Upper lobe of right lung (tissue), 1 donor: ENCODE measurements at regions not wholly inside any gene's neighbourhood (a gene's known extent, or its start where the extent isn't known, plus 50 kb on each side); places are given as distances from the start of the nearest gene placed in this dataset.

ENCODE experiments used
- ATAC-seq: fragments of 200-7000 bp; cut with Tn5 transposase; one replicate; pipeline ENCODE4 v1.9.1; 2020; ENCODE audit warnings: mild to moderate bottlenecking, moderate library complexity
- DNase-seq: peaks from one replicate; pipeline ENCODE4 v3.0.0-alpha.2; 2020
- H3K27ac ChIP-seq: fragments of 200-600 bp; one replicate; pipeline ENCODE4 v1.8.0; 2022
- H3K27me3 ChIP-seq: fragments of 200-600 bp; one replicate; pipeline ENCODE4 v1.8.0; 2022; ENCODE audit warnings: mild to moderate bottlenecking
- H3K36me3 ChIP-seq: fragments of 200-600 bp; one replicate; pipeline ENCODE4 v1.8.0; 2022
- H3K4me1 ChIP-seq: fragments of 200-600 bp; one replicate; pipeline ENCODE4 v1.8.0; 2022
- H3K4me3 ChIP-seq: fragments of 200-600 bp; one replicate; pipeline ENCODE4 v1.8.0; 2022; ENCODE audit warnings: mild to moderate bottlenecking
- H3K9me3 ChIP-seq: fragments of 200-600 bp; one replicate; pipeline ENCODE4 v1.8.0; 2022
- CTCF ChIP-seq: fragments of 200-600 bp; IDR thresholded peaks from one replicate; pipeline ENCODE4 v1.8.0; 2022; ENCODE audit warnings: antibody characterized with exemption
- intact Hi-C: fragments of 100-400 bp; cut with DNase I; formaldehyde crosslinking; loops from one replicate; pipeline ENCODE4 v1.11.0; 2022
- donor health status: DM: no; HTN: yes; CAD: no; lungs with severe emphysema.

DNA sequence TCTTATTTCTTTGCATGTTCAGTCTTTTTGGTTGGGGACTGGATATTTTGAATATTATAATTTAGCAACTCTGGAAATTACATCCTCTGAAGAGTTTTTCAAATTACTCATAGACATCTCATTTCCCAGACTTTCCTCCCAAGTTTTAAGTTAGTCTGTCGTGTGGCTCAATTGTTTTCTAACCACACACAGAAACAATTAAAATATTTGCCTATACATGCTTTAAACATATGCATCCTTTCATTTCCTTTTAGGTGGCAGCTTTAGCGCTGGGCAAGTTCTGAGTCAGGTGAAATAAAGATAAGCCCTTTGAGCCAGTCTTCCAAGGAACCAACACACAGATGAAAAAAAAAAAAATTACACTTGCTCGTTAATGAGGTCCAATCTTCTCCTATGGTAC lies 307.0 kb upstream of the SPOCK3 start:
- Histone ChIP-seq H3K36me3 (no peaks in the 10 kb centered on the region), H3K9me3 (no peaks in the 10 kb centered on the region), H3K27me3 (no peaks in the 10 kb centered on the region), H3K27ac (no peak overlapping the region), H3K4me1 (no peaks in the 10 kb centered on the region), H3K4me3 (no peak overlapping the region)
- no peak for DNase-seq
- no peak for ATAC-seq
- intact Hi-C loops, result no loop called here
- no peak for TF ChIP-seq CTCF

- Histone ChIP-seq H3K27me3 (no peaks in the 10 kb centered on the region), H3K4me1 (no peaks in the 10 kb centered on the region), H3K27ac (no peak overlapping the region), H3K36me3 (no peaks in the 10 kb centered on the region), H3K9me3 (no peaks in the 10 kb centered on the region), H3K4me3 (no peak overlapping the region)
- TF ChIP-seq CTCF, result no peak
- intact Hi-C loops, result no loop called here
- DNase-seq (no peak), ATAC-seq (no peak)
Observed at GRCh38 chr4:167544391-167544790, 310.1 kb upstream of the SPOCK3 start.

DNA sequence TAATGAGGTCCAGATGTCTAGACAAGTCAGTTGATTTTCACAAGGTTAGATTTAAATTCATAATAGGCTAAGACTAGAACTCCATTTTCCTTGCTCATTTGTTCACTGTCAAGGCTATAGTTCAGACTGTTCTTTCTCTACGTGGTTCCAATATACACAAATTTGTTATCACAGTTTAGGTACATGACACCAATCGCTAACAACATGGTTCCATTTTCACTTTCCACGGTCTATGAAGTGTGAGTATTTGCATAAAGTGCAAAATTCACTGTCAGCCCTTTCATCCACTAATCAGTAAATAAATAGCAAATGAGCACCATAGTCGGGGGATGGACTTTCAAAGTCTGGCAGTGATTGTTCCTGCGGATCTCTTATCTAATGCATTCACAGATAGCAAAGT lies 315.7 kb upstream of the SPOCK3 start:
- Histone ChIP-seq H3K36me3 (no peaks in the 10 kb centered on the region), H3K9me3 (no peaks in the 10 kb centered on the region), H3K27me3 (no peaks in the 10 kb centered on the region), H3K27ac (no peak overlapping the region), H3K4me1 (no peaks in the 10 kb centered on the region), H3K4me3 (no peak overlapping the region)
- DNase-seq (no peak), ATAC-seq (no peak)
- TF ChIP-seq CTCF, result no peak
- intact Hi-C loops, result no loop called here

DNA sequence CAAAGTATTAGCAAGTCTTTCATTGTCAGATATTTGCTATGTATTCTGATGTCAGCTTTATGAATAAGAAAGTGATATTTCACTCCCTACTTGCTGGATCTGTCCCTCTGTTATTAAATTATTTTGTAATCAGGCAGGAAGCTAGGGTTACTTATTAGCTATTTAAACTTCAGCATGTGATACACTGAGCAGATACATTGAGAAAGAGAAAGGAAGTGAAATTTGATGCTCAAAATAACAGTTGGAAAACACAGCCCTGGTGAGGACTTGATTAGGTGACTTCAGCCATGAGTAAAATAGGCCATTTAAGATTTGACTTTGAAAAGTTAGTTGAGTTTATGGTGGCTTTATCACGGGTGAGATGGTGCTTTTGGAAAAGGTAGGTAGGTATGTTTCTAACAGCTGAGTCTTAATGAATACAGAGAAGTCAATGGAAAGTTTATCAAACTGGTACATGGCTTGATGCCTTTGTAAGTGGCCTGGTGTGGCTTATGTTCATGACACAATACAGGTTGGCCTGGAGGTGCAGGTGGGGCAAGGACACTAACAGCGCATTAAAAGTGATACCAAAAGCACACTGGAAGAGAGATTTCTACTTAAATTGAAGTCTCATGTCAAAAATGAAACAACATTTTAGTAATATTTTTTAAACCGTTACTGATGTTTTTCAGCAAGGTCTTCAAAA lies 321.2 kb upstream of the SPOCK3 start:
- Histone ChIP-seq H3K4me1 (no peaks in the 10 kb centered on the region), H3K9me3 (no peaks in the 10 kb centered on the region), H3K36me3 (no peaks in the 10 kb centered on the region), H3K4me3 (no peak overlapping the region), H3K27ac (no peak overlapping the region), H3K27me3 (no peaks in the 10 kb centered on the region)
- DNase-seq (no peak), ATAC-seq (no peak)
- TF ChIP-seq CTCF, result no peak
- intact Hi-C loops, result no loop called here

- TF ChIP-seq CTCF, result no peak
- intact Hi-C loops, result no loop called here
- no peak overlapping the region for H3K4me3 ChIP-seq
- no peak for DNase-seq
- no peak overlapping the region for H3K27ac ChIP-seq
- no peaks in the 10 kb centered on the region for H3K27me3 ChIP-seq
- no peaks in the 10 kb centered on the region for H3K4me1 ChIP-seq
- H3K36me3 ChIP-seq, result no peaks in the 10 kb centered on the region
- H3K9me3 ChIP-seq, result no peaks in the 10 kb centered on the region
- no peak for ATAC-seq
Observed at GRCh38 chr4:167578906-167579305, 344.6 kb upstream of the SPOCK3 start.

- no peak for DNase-seq
- intact Hi-C loops, result no loop called here
- ATAC-seq, result peak; percentile 53
- no peak overlapping the region for H3K4me3 ChIP-seq
- no peaks in the 10 kb centered on the region for H3K36me3 ChIP-seq
- no peaks in the 10 kb centered on the region for H3K27me3 ChIP-seq
- no peaks in the 10 kb centered on the region for H3K9me3 ChIP-seq
- no peak for TF ChIP-seq CTCF
- H3K27ac ChIP-seq, result no peak overlapping the region
- no peaks in the 10 kb centered on the region for H3K4me1 ChIP-seq
Observed at GRCh38 chr4:167581449-167581965, 347.2 kb upstream of the SPOCK3 start.
